ENCODE measurements at regions not wholly inside any gene's neighbourhood (a gene's known extent, or its start where the extent isn't known, plus 50 kb on each side); places are given as distances from the start of the nearest gene placed in this dataset.

DNA sequence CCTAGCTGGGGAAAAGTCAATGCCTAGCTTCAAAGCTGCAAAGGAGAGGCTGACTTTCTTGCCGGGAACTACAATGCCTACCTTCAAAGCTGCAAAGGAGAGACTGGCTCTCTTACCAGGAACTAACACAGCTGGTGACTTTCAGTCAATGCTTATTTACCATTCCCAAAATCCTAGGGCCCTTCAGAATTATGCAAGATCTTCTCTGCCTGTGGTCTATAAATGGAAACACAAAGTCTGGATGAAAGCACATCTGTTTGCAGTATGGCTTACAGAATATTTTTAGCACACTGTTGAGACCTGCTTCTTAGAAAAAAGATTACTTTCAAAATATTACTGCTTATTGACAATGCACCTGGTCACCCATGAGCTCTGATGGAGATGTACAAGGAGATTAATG is 259.4 kb downstream of the PLK2 start:
- TF ChIP-seq CTCF (IDR thresholded peaks at IDR 0.05 in 8 of 11, conservative IDR thresholded peaks at IDR 0.05 in 3 of 11) (no peak), POLR2A (IDR thresholded peaks at IDR 0.05) (no peak)

All from spleen (tissue), 7 donors.